ENCODE measurements at regions not wholly inside any gene's neighbourhood (a gene's known extent, or its start where the extent isn't known, plus 50 kb on each side); places are given as distances from the start of the nearest gene placed in this dataset.

GRCh38 chr20:5470943-5471342 lies 139.9 kb downstream of the GPCPD1 start:
- TF ChIP-seq CEBPB (IDR thresholded peaks at IDR 0.05) (no peak), RAD21 (IDR thresholded peaks at IDR 0.05; ENCODE audit: low read depth) (no peak), EP300 (IDR thresholded peaks at IDR 0.05; ENCODE audit: borderline replicate concordance) (no peak), MAX (IDR thresholded peaks at IDR 0.05) (no peak), YY1 (IDR thresholded peaks at IDR 0.05; ENCODE audit: low read depth) (no peak), USF1 (IDR thresholded peaks at IDR 0.05) (no peak), TEAD4 (IDR thresholded peaks at IDR 0.05) (no peak), FOXM1 (IDR thresholded peaks at IDR 0.05; ENCODE audit: borderline replicate concordance, low read depth) (no peak), TAF1 (IDR thresholded peaks at IDR 0.05; ENCODE audit: low read depth) (no peak), EGR1 (IDR thresholded peaks at IDR 0.05) (no peak), TCF12 (IDR thresholded peaks at IDR 0.05; ENCODE audit: low read depth) (no peak)
- TF ChIP-seq, protein P1, sequence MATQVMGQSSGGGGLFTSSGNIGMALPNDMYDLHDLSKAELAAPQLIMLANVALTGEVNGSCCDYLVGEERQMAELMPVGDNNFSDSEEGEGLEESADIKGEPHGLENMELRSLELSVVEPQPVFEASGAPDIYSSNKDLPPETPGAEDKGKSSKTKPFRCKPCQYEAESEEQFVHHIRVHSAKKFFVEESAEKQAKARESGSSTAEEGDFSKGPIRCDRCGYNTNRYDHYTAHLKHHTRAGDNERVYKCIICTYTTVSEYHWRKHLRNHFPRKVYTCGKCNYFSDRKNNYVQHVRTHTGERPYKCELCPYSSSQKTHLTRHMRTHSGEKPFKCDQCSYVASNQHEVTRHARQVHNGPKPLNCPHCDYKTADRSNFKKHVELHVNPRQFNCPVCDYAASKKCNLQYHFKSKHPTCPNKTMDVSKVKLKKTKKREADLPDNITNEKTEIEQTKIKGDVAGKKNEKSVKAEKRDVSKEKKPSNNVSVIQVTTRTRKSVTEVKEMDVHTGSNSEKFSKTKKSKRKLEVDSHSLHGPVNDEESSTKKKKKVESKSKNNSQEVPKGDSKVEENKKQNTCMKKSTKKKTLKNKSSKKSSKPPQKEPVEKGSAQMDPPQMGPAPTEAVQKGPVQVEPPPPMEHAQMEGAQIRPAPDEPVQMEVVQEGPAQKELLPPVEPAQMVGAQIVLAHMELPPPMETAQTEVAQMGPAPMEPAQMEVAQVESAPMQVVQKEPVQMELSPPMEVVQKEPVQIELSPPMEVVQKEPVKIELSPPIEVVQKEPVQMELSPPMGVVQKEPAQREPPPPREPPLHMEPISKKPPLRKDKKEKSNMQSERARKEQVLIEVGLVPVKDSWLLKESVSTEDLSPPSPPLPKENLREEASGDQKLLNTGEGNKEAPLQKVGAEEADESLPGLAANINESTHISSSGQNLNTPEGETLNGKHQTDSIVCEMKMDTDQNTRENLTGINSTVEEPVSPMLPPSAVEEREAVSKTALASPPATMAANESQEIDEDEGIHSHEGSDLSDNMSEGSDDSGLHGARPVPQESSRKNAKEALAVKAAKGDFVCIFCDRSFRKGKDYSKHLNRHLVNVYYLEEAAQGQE (IDR thresholded peaks at IDR 0.05; ENCODE audit: low read depth), result no peak

Data from Ishikawa (cell line).